Neural cell (in vitro differentiated cells): ENCODE measurements at regions not wholly inside any gene's neighbourhood (a gene's known extent, or its start where the extent isn't known, plus 50 kb on each side); places are given as distances from the start of the nearest gene placed in this dataset.
A peak's percentile ranks its signal among the peaks of the same experiment; 100 is the strongest.

Experiments used
- H2AFZ ChIP-seq: fragments of 200-600, 300-800 bp; sonication (generic), shearing (Covaris generic); 2 replicates; pipeline ENCODE4 v1.6.0; 2014; ENCODE audit warnings: low read depth, mild to moderate bottlenecking, antibody characterized with exemption, low read length, moderate library complexity
- H3F3A ChIP-seq: fragments of 200-600 bp; shearing (Covaris generic); 2 replicates; pipeline ENCODE4 v1.6.1; 2016; ENCODE audit warnings: mild to moderate bottlenecking, moderate library complexity, mixed read lengths, antibody characterized with exemption, low read length; ENCODE audit not compliant: insufficient read depth, poor library complexity, severe bottlenecking
- H3K27ac ChIP-seq: fragments of 200-600, 300-800 bp; sonication (generic), shearing (Covaris generic); 2 replicates; pipeline ENCODE4 v1.5.1; 2014; ENCODE audit warnings: mild to moderate bottlenecking, low read length, moderate library complexity
- H3K27me3 ChIP-seq: fragments of 300-800, 200-600 bp; sonication (generic), shearing (Covaris generic); 2 replicates; pipeline ENCODE4 v1.6.0; 2014; ENCODE audit warnings: mild to moderate bottlenecking, low read depth, low read length, moderate library complexity; ENCODE audit not compliant: insufficient read depth
- H3K36me3 ChIP-seq: fragments of 300-800, 200-600 bp; sonication (generic), shearing (Covaris generic); 2 replicates; pipeline ENCODE4 v1.5.1; 2014; ENCODE audit warnings: mild to moderate bottlenecking, antibody characterized with exemption, low read length, moderate library complexity; ENCODE audit not compliant: insufficient read depth
- H3K4me2 ChIP-seq: fragments of 300-800, 200-600 bp; sonication (generic), shearing (Covaris generic); 2 replicates; pipeline ENCODE4 v1.6.0; 2014; ENCODE audit warnings: mild to moderate bottlenecking, low read length
- H3K4me3 ChIP-seq: fragments of 300-800, 200-600 bp; sonication (generic), shearing (Covaris generic); 2 replicates; pipeline ENCODE4 v1.5.1; 2014; ENCODE audit warnings: mild to moderate bottlenecking, low read length, moderate library complexity
- H3K79me2 ChIP-seq: fragments of 200-600 bp; shearing (Covaris generic); replicated peaks from 2 replicates; pipeline ENCODE4 v1.6.0; 2014; ENCODE audit warnings: mild to moderate bottlenecking, low read length, moderate library complexity; ENCODE audit not compliant: insufficient read depth
- H3K9ac ChIP-seq: fragments of 300-800, 200-600 bp; sonication (generic), shearing (Covaris generic); 2 replicates; pipeline ENCODE4 v1.6.1; 2016; ENCODE audit warnings: mild to moderate bottlenecking, low read length, mixed read lengths
- H3K9me2 ChIP-seq: fragments of 200-600 bp; shearing (Covaris generic); 2 replicates; pipeline ENCODE4 v1.6.1; 2016; ENCODE audit warnings: mild to moderate bottlenecking, low read length, mixed read lengths; ENCODE audit not compliant: insufficient read depth
- H3K9me3 ChIP-seq: fragments of 200-600, 300-800 bp; sonication (generic), shearing (Covaris generic); 2 replicates; pipeline ENCODE4 v1.6.1; 2016; ENCODE audit warnings: mild to moderate bottlenecking, mixed run types, low read length, moderate library complexity, mixed read lengths
- H4K20me1 ChIP-seq: fragments of 200-600 bp; shearing (Covaris generic); 2 replicates; pipeline ENCODE4 v1.6.1; 2016; ENCODE audit warnings: mild to moderate bottlenecking, mixed run types; ENCODE audit not compliant: insufficient read depth
- CTCF ChIP-seq: fragments of 450-650 bp; IDR thresholded peaks from 2 replicates; pipeline ENCODE4 v1.5.1; 2014; ENCODE audit warnings: antibody characterized with exemption, mild to moderate bottlenecking, moderate library complexity; ENCODE audit not compliant: poor library complexity, severe bottlenecking
- EP300 ChIP-seq: fragments of 450-650 bp; conservative IDR thresholded peaks from 2 replicates; pipeline ENCODE4 v1.6.1; 2014; ENCODE audit warnings: antibody characterized with exemption, mild to moderate bottlenecking, moderate library complexity; ENCODE audit not compliant: poor library complexity, severe bottlenecking
- MXI1 ChIP-seq: fragments of 450-650 bp; conservative IDR thresholded peaks from 2 replicates; pipeline ENCODE4 v1.6.1; 2014; ENCODE audit warnings: antibody characterized with exemption, mild to moderate bottlenecking; ENCODE audit not compliant: poor library complexity, severe bottlenecking
- POLR2AphosphoS5 ChIP-seq: IDR thresholded peaks from 2 replicates; pipeline ENCODE4 v1.6.1; 2012
- RAD21 ChIP-seq: fragments of 450-650 bp; conservative IDR thresholded peaks from 2 replicates; pipeline ENCODE4 v1.6.1; 2014; ENCODE audit warnings: antibody characterized with exemption, mild to moderate bottlenecking, moderate library complexity
- REST ChIP-seq: IDR thresholded peaks from 2 replicates; pipeline ENCODE4 v1.6.1; 2012; ENCODE audit warnings: borderline replicate concordance
- TAF1 ChIP-seq: IDR thresholded peaks from 2 replicates; pipeline ENCODE4 v1.6.1; 2012; ENCODE audit warnings: low read depth

GRCh38 chr5:123756816-123757215 lies 244.8 kb downstream of the CSNK1G3 start:
- H4K20me1 ChIP-seq = no peaks in the 10 kb centered on the region
- H3F3A ChIP-seq = peaks cover 5% of the 10 kb centered on the region
- no peaks in the 10 kb centered on the region for H3K27me3 ChIP-seq
- no peaks in the 10 kb centered on the region for H3K9me2 ChIP-seq
- H3K4me2 ChIP-seq = no peak overlapping the region
- no peaks in the 10 kb centered on the region for H3K9me3 ChIP-seq
- no peak overlapping the region for H3K9ac ChIP-seq
- H3K27ac ChIP-seq = no peak overlapping the region
- H2AFZ ChIP-seq = no peak overlapping the region
- no peak overlapping the region for H3K4me3 ChIP-seq
- TF ChIP-seq MXI1 = no peak
- TF ChIP-seq POLR2AphosphoS5 = no peak
- no peak for TF ChIP-seq CTCF
- H3K79me2 ChIP-seq = no peaks in the 10 kb centered on the region
- H3K36me3 ChIP-seq = no peaks in the 10 kb centered on the region

- Histone ChIP-seq H2AFZ (no peak overlapping the region), H4K20me1 (no peaks in the 10 kb centered on the region), H3K4me3 (no peak overlapping the region), H3F3A (peaks cover 5% of the 10 kb centered on the region), H3K27ac (no peak overlapping the region), H3K79me2 (no peaks in the 10 kb centered on the region), H3K27me3 (no peaks in the 10 kb centered on the region), H3K9ac (no peak overlapping the region), H3K9me2 (no peaks in the 10 kb centered on the region), H3K9me3 (no peaks in the 10 kb centered on the region), H3K36me3 (no peaks in the 10 kb centered on the region), H3K4me2 (no peak overlapping the region)
- TF ChIP-seq TAF1 = no peak
- no peak for TF ChIP-seq REST
- TF ChIP-seq POLR2AphosphoS5 = no peak
- TF ChIP-seq RAD21 = no peak
- no peak for TF ChIP-seq MXI1
- no peak for TF ChIP-seq EP300
These were observed 244.3 kb downstream of the CSNK1G3 start for GRCh38 chr5:123756318-123756665.

GRCh38 chr5:123755653-123756317 lies 243.8 kb downstream of the CSNK1G3 start:
- Histone ChIP-seq H3K9ac (no peak overlapping the region), H3K4me3 (no peak overlapping the region), H3K9me3 (no peaks in the 10 kb centered on the region), H4K20me1 (no peaks in the 10 kb centered on the region), H3K27ac (no peak overlapping the region), H3K27me3 (no peaks in the 10 kb centered on the region), H3F3A (peaks cover 5% of the 10 kb centered on the region), H3K79me2 (no peaks in the 10 kb centered on the region), H3K4me2 (no peak overlapping the region), H3K9me2 (no peaks in the 10 kb centered on the region), H3K36me3 (no peaks in the 10 kb centered on the region), H2AFZ (no peak overlapping the region)
- TF ChIP-seq REST (peak; percentile 67), POLR2AphosphoS5 (no peak), TAF1 (no peak)
